AG09319 (cell line): ENCODE measurements at regions not wholly inside any gene's neighbourhood (a gene's known extent, or its start where the extent isn't known, plus 50 kb on each side); places are given as distances from the start of the nearest gene placed in this dataset.

Source experiments
- DNase-seq: peaks from one replicate; pipeline ENCODE4 v3.0.0-alpha.2; 2010; ENCODE audit warnings: low read depth; ENCODE audit errors: extremely low read depth
- CTCF ChIP-seq: IDR thresholded peaks from 2 replicates; pipeline ENCODE4 v1.5.1; 2011; ENCODE audit warnings: low read depth, mild to moderate bottlenecking, inconsistent platforms, low read length, moderate library complexity

- TF ChIP-seq CTCF, result no peak
These were observed 231.3 kb upstream of the DAB1 start for GRCh38 chr1:57655161-57655560.

GRCh38 chr1:57644667-57645066, 220.8 kb upstream of the DAB1 start:
- TF ChIP-seq CTCF, result no peak
- no peak for DNase-seq

More at GRCh38 chr1:57655161-57655560, 231.3 kb upstream of the DAB1 start:
- DNase-seq, result no peak

- DNase-seq, result no peak
- no peak for TF ChIP-seq CTCF
These were observed 214.4 kb upstream of the DAB1 start for GRCh38 chr1:57638239-57638638.

GRCh38 chr1:57637155-57637554, 213.3 kb upstream of the DAB1 start:
- no peak for DNase-seq
- no peak for TF ChIP-seq CTCF

- no peak for DNase-seq
- TF ChIP-seq CTCF, result no peak
These were observed 210.0 kb upstream of the DAB1 start for GRCh38 chr1:57633881-57634280.

- DNase-seq, result no peak
- no peak for TF ChIP-seq CTCF
These were observed 209.2 kb upstream of the DAB1 start for GRCh38 chr1:57633056-57633455.

- DNase-seq, result no peak
- no peak for TF ChIP-seq CTCF
These were observed 208.5 kb upstream of the DAB1 start for GRCh38 chr1:57632401-57632800.
